DMS 273 (cell line): ENCODE measurements at regions not wholly inside any gene's neighbourhood (a gene's known extent, or its start where the extent isn't known, plus 50 kb on each side); places are given as distances from the start of the nearest gene placed in this dataset.

Experiments used
- DNase-seq: peaks from one replicate; lab custom pipeline; 2025; ENCODE audit not compliant: unreplicated experiment; lab: John Stamatoyannopoulos, UW

- DNase-seq = no peak
Observed at GRCh38 chr22:48694296-48694883, 1133.3 kb downstream of the BRD1 start.

GRCh38 chr22:48693377-48694135 is 1134.1 kb downstream of the BRD1 start:
- no peak for DNase-seq

GRCh38 chr22:48692734-48693376 is 1134.8 kb downstream of the BRD1 start:
- no peak for DNase-seq

GRCh38 chr22:48691431-48691851 is 1136.2 kb downstream of the BRD1 start:
- DNase-seq = no peak

GRCh38 chr22:48690583-48691317 is 1136.9 kb downstream of the BRD1 start:
- DNase-seq = no peak

GRCh38 chr22:48689206-48689605 is 1138.5 kb downstream of the BRD1 start:
- DNase-seq = no peak

- no peak for DNase-seq
Observed at GRCh38 chr22:48688366-48688765, 1139.3 kb downstream of the BRD1 start.

- DNase-seq = no peak
Observed at GRCh38 chr22:48687606-48688005, 1140.1 kb downstream of the BRD1 start.

- no peak for DNase-seq
Observed at GRCh38 chr22:48686694-48687302, 1140.9 kb downstream of the BRD1 start.

GRCh38 chr22:48685767-48686166 is 1141.9 kb downstream of the BRD1 start:
- no peak for DNase-seq

GRCh38 chr22:48683640-48684039 is 1144.0 kb downstream of the BRD1 start:
- DNase-seq = no peak

- no peak for DNase-seq
Observed at GRCh38 chr22:48682504-48682903, 1145.2 kb downstream of the BRD1 start.

- DNase-seq = no peak
Observed at GRCh38 chr22:48680601-48681000, 1147.1 kb downstream of the BRD1 start.

- DNase-seq = no peak
Observed at GRCh38 chr22:48679656-48680555, 1147.8 kb downstream of the BRD1 start.

- DNase-seq = no peak
Observed at GRCh38 chr22:48678171-48679135, 1149.2 kb downstream of the BRD1 start.

GRCh38 chr22:48677621-48678020 is 1150.1 kb downstream of the BRD1 start:
- no peak for DNase-seq

GRCh38 chr22:48677168-48677520 is 1150.5 kb downstream of the BRD1 start:
- no peak for DNase-seq

GRCh38 chr22:48676266-48677167 is 1151.2 kb downstream of the BRD1 start:
- DNase-seq = no peak
